GM19025 (cell line): ENCODE measurements at regions not wholly inside any gene's neighbourhood (a gene's known extent, or its start where the extent isn't known, plus 50 kb on each side); places are given as distances from the start of the nearest gene placed in this dataset.

Source experiments
- ATAC-seq: cut with Tn5 transposase; IDR thresholded peaks from one replicate; pipeline ENCODE4 v1.9.1; 2021; ENCODE audit warnings: mild to moderate bottlenecking, low read depth, moderate library complexity; ENCODE audit not compliant: unreplicated experiment

DNA sequence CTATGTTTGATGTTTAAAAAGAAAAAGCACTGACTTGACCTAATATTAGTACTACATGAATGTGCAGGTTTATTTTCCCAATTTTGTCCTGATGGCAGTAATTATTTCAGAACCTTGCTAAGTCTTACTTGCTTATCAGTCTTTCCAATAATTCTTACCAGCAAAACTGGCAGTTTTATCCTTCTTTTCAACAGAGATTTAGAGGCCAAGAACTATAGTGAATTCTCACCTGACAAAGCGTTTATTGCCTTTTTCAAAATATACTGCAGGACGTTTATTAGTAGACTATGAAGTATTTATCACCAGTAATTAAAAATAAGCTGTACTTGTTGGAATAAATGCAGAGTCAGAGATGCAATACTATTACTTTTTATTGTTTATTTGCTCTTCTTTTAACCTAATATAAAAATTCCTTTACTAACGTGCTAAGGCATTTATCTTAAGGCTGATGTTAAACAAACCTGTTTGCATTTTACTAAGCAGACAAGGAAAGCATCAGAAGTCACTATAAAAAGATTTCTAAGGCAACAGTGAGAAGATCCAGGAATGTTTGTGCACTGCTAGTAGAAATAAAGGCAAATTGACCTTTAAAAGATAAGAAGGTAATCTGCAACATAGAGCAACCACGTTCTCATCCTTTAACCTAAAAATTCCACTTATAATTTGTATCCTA lies 80.3 kb upstream of the NOCT start:
- no peak for ATAC-seq

DNA sequence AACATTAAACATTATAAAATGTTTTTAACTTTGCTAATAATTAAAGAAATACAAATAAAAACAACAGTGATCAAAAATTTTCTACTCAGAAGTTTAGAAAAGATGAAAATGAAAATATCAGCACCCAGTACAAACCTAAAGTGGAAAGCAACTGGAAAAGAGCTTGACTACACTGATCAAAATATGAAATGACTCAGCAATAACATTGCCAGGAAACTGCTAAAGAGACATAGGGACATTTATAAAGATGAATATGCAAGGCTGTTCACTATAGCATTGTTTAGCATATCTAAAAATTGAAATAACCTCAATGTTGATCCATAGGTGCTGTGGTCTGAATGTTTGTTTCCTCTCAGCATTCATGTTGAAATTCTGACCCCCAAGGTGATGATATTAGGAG lies 88.5 kb upstream of the NOCT start:
- no peak for ATAC-seq

DNA sequence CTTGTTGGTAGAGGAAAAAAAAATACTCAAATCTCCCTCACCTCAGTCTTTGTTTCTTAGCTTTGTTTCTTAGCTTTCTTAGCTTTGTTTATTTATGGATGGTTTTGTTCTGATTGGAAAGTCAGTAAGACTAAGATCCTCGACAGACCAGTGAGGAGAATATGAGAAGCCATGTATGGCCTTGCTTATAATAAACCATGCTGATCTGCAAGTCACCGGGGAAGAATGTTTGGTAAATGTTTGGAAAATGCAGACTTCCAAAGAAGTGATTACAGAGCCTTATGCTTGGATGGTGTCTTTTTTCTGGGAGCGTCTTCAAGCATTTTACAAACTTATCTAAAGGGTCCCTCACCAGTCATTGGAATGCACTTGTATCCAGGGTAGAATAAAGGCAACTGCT lies 90.1 kb upstream of the NOCT start:
- ATAC-seq = no peak

DNA sequence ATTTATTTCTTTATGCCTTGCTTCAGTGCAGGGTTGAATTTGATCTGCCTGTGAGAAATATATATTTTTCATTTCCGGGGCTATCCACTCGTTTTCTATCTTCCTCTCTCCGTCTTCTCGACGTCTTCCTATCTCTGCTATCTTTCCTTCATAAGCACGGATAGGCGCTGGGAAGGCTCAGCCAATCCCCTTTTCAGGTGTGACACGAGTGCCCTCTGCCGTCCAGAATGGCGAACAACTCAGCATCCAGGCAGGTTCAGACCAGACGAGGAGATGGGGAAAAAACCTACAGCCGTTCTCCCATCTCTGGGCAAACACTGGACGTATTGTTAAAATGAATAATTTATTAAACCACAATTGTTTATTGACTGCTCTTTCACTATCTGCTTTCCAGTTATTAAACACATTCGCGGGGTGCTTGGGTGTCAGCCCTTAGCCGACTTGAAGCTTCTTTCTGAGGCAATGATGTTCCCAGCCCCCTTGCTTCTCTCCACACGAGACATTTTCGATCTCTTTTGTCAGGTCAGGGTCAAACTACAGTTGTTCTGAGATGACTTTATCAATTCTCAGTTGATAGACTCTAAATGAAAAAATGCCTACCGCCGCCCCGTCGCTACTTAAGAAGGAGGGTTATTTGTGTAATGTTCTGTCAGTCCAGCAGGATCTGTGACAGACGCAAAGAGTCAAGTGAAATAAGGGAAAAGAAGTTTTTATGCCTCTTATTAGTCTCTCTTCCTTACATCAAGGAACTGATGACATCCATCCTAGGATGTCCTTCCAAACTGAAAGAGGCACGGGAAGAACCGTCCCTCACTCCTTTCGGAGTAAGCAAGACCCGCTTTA lies 96.3 kb upstream of the NOCT start:
- ATAC-seq = peak; percentile 90

DNA sequence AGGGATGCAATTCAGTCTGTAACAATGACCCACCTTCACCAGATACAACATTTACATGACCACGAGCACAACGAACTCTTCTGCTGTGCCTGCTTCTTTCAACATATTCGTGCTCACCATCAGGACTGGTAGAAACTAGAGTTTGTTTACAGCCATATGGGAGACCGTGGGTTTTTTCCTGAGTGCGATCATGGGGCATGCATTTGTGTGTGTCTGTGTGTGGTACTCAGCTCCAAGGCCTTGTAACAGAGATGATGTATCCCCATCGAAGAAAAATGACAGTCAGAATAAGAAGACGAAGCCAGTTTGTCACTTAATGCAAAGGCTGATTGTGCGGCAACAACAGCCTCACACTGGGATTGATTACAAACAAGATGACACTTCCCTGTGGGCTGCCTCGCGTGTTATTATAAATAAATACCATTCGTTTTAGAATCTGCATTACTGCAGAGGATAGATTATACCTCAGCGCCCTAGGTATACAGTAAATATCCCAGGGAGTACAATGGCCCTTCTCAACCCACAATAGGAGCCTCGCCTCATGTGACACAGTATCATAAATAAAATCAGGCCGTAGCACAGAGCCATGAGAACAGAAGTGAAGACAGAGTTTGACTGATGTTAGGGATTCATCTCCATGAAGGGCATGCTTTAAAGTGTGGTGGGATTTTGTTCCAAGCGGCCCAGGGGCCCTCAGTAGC lies 97.3 kb upstream of the NOCT start:
- ATAC-seq = no peak

DNA sequence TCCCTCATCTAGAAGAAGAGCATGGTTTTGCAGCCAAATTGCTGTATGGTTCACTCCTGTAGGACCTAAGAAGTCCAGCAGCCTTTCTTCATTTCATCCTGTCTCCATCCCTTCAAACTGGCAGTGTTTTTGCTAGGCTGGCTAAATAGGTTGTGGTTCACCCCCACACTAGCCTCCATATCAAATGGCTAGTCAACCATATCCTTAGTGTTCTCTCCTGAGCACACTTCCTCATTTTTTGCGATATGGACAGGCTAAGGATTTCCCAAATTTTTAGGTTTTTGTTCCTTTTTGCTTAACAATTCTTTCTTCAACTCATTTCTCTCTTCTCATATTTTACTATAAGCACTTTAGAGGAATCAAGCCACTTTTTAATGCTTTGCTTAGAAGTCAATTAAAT lies 98.8 kb upstream of the NOCT start:
- no peak for ATAC-seq

DNA sequence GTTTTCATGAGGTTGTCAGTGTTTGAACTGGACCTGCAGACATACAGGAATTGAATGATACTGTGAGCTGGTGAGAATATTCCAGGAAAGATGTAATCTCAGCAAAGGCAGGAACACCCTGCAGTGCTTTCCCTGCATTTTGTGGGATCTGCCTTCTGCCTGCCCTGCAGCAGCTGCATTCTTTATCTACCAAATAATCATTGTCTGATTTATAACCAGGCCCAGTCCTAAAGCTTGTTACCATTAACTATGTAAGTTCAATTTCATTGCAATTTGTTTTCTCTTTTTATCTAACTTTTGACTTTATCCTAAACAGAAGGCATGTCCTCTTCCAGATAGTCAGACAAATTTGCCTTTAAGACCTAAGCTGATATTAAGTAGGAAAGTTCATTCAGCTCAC lies 99.8 kb upstream of the NOCT start:
- ATAC-seq = no peak

DNA sequence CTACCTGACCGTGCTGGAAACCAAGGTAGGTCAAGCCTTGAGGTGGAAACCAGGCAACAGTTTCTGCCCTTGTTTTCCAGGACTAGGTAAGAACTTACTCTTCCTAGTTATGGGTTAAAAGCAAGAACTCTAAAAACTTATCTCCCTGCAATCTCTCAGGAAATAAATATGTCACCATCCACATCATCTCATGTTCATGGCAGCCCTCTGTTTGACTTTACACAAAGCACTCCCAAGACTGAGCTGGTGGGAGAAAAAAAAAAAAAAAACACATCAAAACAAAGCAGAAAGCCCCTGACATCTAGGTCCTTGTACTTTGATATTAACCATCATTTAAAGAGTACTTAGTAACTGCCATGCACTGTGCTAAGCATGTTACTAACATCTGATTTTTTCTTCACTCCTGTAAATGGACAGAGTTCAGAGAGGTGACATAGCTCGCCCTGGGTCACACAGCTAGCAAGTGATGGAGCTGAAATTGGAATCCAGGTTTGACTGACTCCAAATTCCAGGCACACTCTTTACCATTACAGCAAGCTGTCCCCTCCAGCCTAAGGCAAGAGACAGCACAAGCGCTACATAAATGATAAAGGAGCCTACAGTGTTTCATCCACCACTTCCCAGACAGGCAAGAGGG lies 102.8 kb upstream of the NOCT start:
- no peak for ATAC-seq

DNA sequence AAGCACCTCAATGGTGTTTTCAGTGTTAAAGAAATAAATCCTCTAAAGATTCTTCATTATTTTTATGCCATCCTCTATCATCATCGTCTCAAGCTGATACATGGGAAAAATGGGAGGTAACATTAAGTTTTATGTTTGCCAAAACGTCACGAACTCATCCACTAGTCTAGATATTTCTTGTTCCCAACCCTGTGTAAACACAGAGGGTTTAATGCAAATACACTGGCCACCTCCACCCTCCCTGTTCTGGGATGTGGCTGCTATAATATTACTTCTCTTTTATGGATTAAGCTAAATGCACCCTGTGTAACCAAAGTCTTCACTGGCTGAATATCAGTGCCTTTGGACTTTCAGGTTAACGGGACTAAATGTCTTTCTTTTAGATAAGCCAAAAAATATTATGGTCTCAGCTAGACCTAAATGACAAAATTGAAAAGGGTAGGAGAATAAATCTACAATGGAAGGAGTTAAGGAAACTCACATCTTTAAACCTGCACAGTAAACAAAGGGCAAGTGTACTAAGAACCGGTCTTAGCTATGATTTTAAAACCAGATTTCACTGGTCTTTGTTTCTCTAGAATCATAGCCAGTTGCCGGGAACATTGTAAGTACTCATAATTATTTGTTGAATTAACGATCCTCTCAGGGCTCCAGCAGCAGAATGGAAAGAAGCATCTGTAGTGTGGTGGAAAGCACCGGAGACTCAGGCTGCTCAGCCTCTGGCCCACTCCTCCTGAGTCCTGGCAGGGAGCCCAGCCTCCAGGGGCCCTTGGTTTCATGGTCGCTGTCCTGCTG lies 103.5 kb upstream of the NOCT start:
- ATAC-seq = no peak

DNA sequence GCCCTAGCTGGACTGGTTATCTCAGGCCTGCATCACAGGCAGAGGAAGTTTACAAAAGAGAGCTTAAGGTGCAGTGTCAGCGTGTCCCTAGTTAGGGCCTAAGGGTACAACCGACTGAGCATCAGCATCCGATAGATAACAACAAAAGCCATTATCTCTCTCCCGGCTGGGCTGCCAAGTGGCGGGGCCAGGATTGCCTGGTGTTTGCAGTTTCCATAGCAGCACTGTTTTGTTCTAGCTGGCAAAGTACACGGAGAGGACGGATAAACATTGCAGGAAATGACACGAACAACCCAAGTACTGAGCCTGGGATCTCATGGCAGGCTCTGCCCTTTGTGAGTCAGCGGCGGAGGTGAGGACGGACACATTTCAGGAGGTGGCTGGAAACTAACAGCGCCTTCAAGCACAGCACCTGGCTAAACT lies 104.7 kb upstream of the NOCT start:
- ATAC-seq = no peak

DNA sequence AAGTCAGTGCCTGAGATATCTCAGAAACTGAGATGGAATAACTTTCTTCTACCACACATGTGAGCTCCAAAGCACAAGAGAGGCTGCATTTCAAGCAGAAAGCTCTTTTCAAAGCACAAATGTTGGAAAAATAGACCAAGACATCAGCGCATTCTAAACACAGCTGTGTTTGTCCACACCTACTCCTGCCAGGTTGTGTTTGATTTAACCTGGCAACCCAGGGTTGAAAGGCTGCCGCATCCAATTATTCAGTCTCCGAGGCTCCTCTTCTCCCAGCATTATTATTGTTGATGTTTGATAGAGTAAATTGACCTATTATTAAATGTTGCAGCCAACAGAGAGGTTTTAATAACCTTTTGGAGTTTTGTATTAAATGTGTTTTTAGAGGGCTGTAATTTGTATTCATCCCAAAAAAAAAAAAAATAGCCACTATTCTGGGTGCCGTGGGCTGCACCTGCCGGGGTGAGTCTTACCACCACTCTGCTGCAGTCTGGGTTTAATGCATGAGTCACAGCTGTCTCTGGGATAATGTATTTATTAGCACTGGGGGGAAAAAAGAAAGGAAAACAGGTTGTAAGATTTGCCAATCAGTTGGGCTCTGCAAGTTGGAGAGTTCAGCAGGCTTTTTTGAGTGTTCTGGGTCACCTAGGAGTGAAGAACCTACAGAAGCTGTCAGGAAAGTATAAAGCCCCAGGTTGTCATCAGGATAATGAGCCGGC lies 105.2 kb upstream of the NOCT start:
- ATAC-seq = no peak

DNA sequence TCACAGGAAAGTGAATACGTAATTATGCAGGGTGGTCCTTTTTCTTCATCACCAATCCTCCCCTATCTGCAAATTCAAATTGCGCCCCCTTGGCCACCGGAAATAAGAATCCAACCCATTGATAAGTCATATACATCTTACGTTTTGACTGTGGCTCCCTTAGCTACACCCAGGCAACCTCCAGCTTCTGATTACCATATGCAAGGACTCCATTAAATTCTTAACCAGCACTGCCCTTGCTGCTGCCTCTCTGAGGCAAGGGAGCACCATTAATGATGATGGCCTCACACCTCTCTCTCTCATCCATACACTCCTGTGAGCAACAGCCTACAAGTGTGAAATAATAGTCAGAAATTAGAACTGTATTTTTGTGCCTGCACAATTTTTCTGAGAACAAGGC lies 106.0 kb upstream of the NOCT start:
- ATAC-seq = no peak

DNA sequence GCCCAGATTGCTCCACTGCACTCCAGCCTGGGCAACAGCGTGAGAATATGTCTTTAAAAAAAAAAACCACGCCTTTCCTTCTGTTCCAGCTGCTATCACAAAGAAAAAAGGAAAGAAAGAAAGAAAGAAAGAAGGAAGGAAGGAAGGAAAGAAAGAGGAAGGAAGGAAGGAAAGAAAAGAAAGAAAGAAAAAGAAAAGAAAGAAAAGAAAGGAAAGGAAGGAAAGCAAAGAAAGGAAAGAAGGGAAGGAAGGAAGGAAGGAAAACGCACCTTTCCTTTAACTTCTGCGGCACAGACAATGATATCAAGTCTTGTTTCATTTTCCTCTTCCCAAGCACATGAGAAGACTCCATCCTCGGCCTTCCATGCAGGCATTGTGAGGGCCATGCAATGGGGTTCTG lies 107.4 kb upstream of the NOCT start:
- no peak for ATAC-seq

DNA sequence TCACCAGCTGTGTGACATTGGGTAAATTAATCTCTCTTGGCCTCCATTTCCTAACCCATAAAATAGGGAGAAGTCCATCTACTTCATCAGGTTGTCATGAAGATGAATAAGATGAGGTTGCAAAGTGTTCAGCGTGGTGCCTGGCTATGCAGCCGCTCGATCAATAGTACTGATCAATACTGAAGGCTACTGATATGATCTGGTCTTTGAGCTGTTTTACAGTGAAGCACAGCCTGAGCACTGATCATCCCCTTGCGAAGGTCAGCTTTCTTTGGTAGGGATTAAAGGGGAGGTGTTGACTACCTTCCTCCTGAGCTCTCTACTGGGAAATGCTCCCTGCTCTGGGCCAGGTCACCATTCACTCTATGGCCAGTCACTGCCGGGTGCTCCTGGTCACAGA lies 108.4 kb upstream of the NOCT start:
- no peak for ATAC-seq

DNA sequence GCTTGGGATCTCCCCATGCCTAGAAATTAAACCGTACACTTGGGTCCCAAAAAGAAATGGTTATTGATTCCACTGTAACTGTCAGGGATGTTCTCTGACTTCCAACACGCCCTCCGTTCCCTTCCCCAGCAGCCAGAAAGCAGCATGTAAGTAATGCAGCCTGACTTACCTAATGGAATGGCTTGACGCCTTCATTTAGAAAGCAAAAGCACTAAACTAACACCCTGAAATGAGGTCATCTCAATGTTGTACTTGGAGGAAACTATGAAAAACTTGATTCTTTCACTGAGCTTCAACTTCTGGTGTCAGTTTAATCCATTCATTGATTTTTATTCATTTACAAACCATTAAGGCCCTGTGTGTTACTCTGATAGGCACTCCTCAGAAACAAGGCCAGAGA lies 110.8 kb upstream of the NOCT start:
- ATAC-seq = no peak

DNA sequence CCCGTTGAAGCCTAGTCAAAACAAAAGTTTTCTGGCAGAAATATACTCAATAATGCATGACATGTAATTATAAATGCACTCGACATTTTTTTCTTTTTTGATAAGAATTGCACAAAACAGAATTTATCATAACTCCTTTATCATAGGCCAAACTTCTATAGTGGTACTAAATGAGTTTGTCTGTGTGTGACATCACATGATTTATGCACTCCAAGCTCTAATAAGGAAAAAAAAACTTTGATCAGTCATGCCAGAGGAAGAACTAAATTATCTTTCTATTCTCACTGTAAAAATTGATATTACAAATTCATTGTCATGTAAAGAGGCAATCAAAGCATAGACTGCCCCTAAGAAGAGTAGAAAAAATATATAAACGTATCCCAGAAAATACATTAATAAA lies 112.4 kb upstream of the NOCT start:
- no peak for ATAC-seq

DNA sequence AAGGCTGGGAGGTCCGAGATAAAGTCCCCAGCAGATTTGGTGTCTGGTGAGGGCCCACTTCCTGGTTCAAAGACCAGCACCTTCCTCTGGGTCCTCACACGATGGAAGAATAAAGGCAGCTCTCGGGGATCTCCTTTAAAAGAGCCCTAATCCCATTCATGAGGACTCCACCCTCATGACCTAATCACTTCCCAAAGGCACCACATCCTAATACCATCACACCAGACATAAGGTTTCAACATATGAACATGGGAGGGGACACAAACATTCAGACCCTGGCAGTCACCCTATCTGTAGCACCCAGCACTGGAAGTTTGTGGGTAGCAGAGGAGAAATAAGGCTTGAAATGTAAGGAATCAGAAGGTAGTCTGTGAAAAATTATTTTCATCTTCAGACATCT lies 112.9 kb upstream of the NOCT start:
- no peak for ATAC-seq

DNA sequence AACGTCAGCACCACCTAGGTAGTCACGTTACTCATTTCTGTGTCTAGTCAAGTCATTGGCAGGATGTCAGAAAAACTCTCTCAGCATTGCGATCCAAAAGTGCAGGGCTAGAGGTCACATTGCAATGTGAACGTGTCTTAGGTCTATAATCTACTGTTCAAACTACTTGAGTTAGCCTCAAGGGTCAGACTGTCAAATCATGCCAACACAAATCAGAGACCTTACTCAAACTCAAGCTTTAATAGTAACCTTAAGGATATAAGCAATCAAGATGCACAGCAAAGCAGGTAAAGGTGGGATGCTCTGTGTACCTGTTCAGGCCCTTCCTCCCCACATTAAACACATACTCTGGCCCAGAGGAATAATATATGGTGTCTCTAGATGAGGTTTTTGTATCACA lies 114.4 kb upstream of the NOCT start:
- no peak for ATAC-seq

DNA sequence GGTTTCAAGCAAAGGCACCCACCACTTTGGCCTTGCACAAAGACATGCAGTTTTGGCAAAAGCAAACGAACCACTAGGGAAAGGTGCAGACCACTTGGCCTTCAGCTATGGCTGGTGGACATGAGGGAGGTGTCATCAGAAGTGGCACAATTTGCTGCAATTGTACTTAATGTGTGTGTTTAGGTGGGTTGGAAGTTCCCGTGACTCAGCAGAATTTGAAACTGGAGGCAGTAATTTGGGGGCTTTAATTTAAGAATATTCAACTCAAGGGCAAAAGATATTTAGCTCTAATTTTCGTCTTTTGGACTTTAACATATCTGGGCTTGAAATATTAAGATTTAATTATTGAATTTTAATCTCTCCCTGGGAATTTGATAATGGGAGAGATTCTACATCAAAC lies 115.6 kb upstream of the NOCT start:
- ATAC-seq = no peak

DNA sequence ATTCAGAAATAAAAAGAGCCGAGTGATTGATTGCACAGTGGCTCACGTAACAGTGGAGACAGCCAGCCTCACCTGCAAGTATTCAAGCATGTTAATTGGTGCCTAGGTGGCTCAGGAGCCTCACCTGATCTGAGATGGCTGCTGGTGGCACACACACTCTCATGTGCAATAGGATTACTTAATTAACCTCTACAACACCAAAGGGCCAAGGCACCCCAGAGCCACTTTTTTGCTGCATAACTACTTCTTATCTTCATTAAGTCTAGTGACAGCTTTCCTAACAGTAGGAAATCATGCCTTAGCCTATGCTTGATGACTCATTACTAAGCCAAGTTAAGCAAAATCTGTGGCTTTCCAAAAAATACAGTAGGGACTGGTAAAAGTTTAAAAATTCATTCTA lies 117.3 kb upstream of the NOCT start:
- ATAC-seq = no peak
